ENCODE measurements at regions not wholly inside any gene's neighbourhood (a gene's known extent, or its start where the extent isn't known, plus 50 kb on each side); places are given as distances from the start of the nearest gene placed in this dataset.

- H3K27me3 ChIP-seq: no peaks in the 10 kb centered on the region
- H3K36me3 ChIP-seq: no peaks in the 10 kb centered on the region
- H3K27ac ChIP-seq: no peak overlapping the region
- no peak for TF ChIP-seq CTCF (IDR thresholded peaks at IDR 0.05)
- TF ChIP-seq POLR2A (IDR thresholded peaks at IDR 0.05): no peak
- no peak overlapping the region for H3K4me3 ChIP-seq
- DNase-seq: no peak
- intact Hi-C loops (cut with DNase I; ENCODE audit: low total_unique reads): no loop called here
- H3K9me3 ChIP-seq: no peaks in the 10 kb centered on the region
- H3K4me1 ChIP-seq: no peaks in the 10 kb centered on the region
These were observed 319.2 kb upstream of the CHORDC1 start for GRCh38 chr11:90542092-90542491.

- intact Hi-C loops (cut with DNase I; ENCODE audit: low total_unique reads): no loop called here
- no peak for DNase-seq
These were observed 313.5 kb upstream of the CHORDC1 start for GRCh38 chr11:90536301-90536700.

GRCh38 chr11:90532125-90532524, 309.3 kb upstream of the CHORDC1 start:
- Histone ChIP-seq H3K4me3 (no peak overlapping the region), H3K9me3 (no peaks in the 10 kb centered on the region), H3K36me3 (no peaks in the 10 kb centered on the region), H3K27ac (no peak overlapping the region), H3K27me3 (no peaks in the 10 kb centered on the region), H3K4me1 (no peaks in the 10 kb centered on the region)
- intact Hi-C loops (cut with DNase I; ENCODE audit: low total_unique reads): no loop called here
- TF ChIP-seq POLR2A (IDR thresholded peaks at IDR 0.05) (no peak), CTCF (IDR thresholded peaks at IDR 0.05) (no peak)
- DNase-seq: no peak

More at GRCh38 chr11:90536301-90536700, 313.5 kb upstream of the CHORDC1 start:
- Histone ChIP-seq H3K4me3 (no peak overlapping the region), H3K36me3 (no peaks in the 10 kb centered on the region), H3K27me3 (no peaks in the 10 kb centered on the region), H3K9me3 (no peaks in the 10 kb centered on the region), H3K27ac (no peak overlapping the region), H3K4me1 (no peaks in the 10 kb centered on the region)
- TF ChIP-seq POLR2A (IDR thresholded peaks at IDR 0.05) (no peak), CTCF (IDR thresholded peaks at IDR 0.05) (no peak)

GRCh38 chr11:90531001-90531400, 308.2 kb upstream of the CHORDC1 start:
- DNase-seq: no peak
- Histone ChIP-seq H3K4me1 (no peaks in the 10 kb centered on the region), H3K36me3 (no peaks in the 10 kb centered on the region), H3K9me3 (no peaks in the 10 kb centered on the region), H3K27me3 (no peaks in the 10 kb centered on the region), H3K27ac (no peak overlapping the region), H3K4me3 (no peak overlapping the region)
- TF ChIP-seq CTCF (IDR thresholded peaks at IDR 0.05) (no peak), POLR2A (IDR thresholded peaks at IDR 0.05) (no peak)
- intact Hi-C loops (cut with DNase I; ENCODE audit: low total_unique reads): no loop called here

GRCh38 chr11:90525962-90526361, 303.1 kb upstream of the CHORDC1 start:
- intact Hi-C loops (cut with DNase I; ENCODE audit: low total_unique reads): no loop called here
- no peaks in the 10 kb centered on the region for H3K9me3 ChIP-seq
- TF ChIP-seq CTCF (IDR thresholded peaks at IDR 0.05) (no peak), POLR2A (IDR thresholded peaks at IDR 0.05) (no peak)
- DNase-seq: no peak
- H3K36me3 ChIP-seq: no peaks in the 10 kb centered on the region
- H3K4me1 ChIP-seq: no peaks in the 10 kb centered on the region
- H3K27ac ChIP-seq: no peak overlapping the region
- H3K27me3 ChIP-seq: no peaks in the 10 kb centered on the region
- no peak overlapping the region for H3K4me3 ChIP-seq
